ENCODE measurements at regions not wholly inside any gene's neighbourhood (a gene's known extent, or its start where the extent isn't known, plus 50 kb on each side); places are given as distances from the start of the nearest gene placed in this dataset.
"Not testable (repeated sequence)": the region's sequence is repeated elsewhere in the genome, so short reads cannot be mapped to it uniquely, and the experiment has no call there.

DNA sequence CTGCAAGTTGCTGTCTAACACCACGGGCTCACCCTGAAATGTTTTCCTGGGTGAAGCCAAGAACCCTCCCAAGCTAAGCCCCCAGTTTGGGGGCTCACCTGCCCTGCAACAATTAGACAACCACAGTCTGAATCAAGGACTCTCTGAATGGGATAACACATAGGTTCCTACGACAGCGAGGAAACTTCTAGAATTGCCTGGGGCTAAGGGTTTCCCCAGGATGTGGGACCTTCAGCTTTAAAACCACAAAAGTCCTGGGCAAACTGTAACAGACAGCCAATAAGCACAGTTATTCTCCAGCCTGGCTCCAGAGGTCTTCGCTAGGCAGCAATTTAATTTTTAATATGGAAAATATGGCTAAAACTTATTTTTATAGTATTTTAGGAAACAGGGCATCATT lies 162.6 kb downstream of the PRKX start:
- no peak for DNase-seq (ENCODE audit: low read depth)

GRCh38 chrX:3550160-3550751 lies 163.2 kb downstream of the PRKX start:
- no peak for DNase-seq (ENCODE audit: low read depth)

- DNase-seq (ENCODE audit: low read depth) = no peak
Measured at GRCh38 chrX:3549411-3549911, 164.0 kb downstream of the PRKX start.

DNA sequence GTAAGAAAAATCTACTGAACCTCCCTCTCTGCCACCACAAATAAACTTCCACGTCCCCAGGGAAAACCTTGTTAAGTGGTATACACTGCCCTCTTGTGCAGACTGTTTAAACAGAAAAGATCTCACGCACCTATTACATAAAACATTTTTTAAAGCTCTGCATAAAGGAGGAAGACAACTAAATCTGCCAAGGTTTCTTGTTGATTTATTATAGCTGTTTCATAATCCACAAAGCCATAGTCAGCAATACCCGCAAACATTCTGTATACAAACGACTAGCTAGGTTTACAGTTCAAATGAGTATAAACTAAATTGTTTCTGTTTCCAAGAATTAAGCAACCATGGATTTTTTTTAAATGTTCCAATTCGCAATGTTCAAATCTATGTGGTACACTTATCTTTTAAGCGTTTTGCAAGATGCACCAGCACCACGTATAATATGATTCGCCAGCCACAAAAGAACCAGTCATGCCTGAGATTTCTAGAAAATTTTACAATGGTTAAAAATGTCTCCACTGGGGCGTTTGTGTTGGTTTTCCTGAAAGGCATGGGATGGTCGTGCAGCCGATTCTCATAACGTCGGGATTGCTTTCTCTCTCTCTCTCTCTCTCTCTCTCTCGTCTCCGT lies 164.6 kb downstream of the PRKX start:
- DNase-seq (ENCODE audit: low read depth) = no peak

- no peak for DNase-seq (ENCODE audit: low read depth)
Measured at GRCh38 chrX:3545901-3546300, 167.5 kb downstream of the PRKX start.

- no peak for DNase-seq (ENCODE audit: low read depth)
Measured at GRCh38 chrX:3541336-3541735, 172.1 kb downstream of the PRKX start.

- DNase-seq (ENCODE audit: low read depth) = no peak
Measured at GRCh38 chrX:3540105-3540504, 173.3 kb downstream of the PRKX start.

DNA sequence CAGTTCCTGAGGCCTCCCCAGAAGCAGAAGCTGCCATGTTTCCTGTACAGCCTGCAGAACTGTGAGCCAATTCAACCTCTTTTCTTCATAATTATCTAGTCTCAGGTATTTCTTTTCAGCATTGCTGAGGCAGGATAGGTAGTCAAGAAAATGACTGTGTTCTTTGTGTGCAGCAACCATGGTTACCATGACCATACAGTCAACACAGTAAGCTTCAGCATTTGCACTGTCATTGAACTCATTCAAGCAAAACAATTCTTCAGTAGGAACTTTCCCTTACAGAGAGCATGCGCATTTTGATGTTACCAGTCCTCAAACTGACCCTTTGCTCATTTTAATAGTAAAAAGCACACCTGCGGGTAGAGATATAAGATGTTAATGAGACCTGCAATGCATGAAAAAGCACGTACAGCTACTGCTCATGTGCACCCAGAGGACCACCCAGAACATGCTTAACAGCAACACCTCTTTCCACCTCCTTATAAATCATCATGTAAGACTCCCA lies 180.8 kb downstream of the PRKX start:
- DNase-seq (ENCODE audit: low read depth) = no peak

- not testable (repeated sequence) for DNase-seq (ENCODE audit: low read depth)
Measured at GRCh38 chrX:3531435-3531834, 182.0 kb downstream of the PRKX start.

- DNase-seq (ENCODE audit: low read depth) = no peak
Measured at GRCh38 chrX:3529466-3530010, 183.1 kb upstream of the MXRA5 start.

GRCh38 chrX:3527811-3528210 lies 181.4 kb upstream of the MXRA5 start:
- DNase-seq (ENCODE audit: low read depth) = no peak

DNA sequence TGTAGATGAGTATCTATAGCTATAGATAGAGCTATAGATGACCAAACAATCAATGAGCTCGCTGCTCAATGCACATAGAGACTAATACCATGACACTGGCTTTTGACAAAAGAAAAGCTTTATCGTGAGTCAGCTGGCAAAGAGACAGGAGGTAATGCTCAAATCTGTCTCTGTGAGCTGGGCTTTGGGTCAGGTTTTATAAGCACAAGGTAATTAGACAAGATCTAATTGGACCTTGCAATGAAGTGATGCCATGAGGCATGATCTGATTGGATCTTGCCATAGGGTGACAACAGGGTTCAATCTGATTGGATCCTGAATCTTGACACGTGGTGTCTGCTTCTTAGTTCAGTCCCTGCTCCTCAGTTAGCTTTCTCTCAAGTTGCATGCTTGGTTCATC lies 180.7 kb upstream of the MXRA5 start:
- DNase-seq (ENCODE audit: low read depth) = no peak

GRCh38 chrX:3526731-3527130 lies 180.3 kb upstream of the MXRA5 start:
- DNase-seq (ENCODE audit: low read depth) = no peak

DNA sequence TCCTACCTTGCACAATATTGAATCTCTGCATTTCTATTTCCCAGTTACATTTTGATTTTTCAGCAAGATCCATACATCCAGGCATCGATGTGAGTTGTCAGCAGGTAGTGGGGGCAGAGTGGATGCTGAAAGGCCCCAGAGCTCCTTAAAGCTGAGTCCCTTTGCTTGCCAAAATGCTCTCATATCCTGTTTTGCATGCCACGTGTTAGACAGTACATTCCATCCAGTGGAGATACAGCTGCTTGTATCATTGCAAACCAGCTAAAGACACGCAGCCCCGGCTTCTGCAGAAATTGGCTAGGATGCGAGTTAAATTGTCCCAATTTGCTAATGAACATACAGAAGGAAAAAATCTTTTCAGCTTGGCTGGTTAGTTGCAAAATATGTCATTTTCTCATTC lies 179.6 kb upstream of the MXRA5 start:
- no peak for DNase-seq (ENCODE audit: low read depth)

- no peak for DNase-seq (ENCODE audit: low read depth)
Measured at GRCh38 chrX:3522101-3522650, 175.7 kb upstream of the MXRA5 start.

GRCh38 chrX:3521396-3521795 lies 174.9 kb upstream of the MXRA5 start:
- no peak for DNase-seq (ENCODE audit: low read depth)

- no peak for DNase-seq (ENCODE audit: low read depth)
Measured at GRCh38 chrX:3520982-3521381, 174.5 kb upstream of the MXRA5 start.

GRCh38 chrX:3520458-3520857 lies 174.0 kb upstream of the MXRA5 start:
- DNase-seq (ENCODE audit: low read depth) = no peak

GRCh38 chrX:3519384-3519783 lies 172.9 kb upstream of the MXRA5 start:
- not testable (repeated sequence) for DNase-seq (ENCODE audit: low read depth)

DNA sequence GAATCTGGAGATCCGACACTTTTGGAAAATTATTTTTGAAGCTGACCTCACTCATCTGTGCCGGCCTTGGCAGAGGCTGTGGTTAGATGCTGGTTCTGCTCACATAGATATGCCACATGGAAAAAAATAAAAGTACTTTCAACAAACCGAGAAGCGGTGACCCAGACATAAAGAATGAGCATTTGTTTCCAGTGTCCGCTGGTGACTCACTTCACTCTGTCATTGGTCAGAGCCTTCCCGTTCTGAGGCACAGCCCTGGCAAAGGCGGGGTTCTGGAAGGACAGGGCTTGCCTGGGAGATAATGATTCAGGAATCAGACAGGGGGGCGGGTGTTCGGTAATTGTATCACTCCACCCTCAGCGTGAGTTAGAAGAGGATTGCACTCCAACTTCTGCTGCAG lies 172.4 kb upstream of the MXRA5 start:
- peak; percentile 86 for DNase-seq (ENCODE audit: low read depth)

- no peak for DNase-seq (ENCODE audit: low read depth)
Measured at GRCh38 chrX:3516051-3516541, 169.6 kb upstream of the MXRA5 start.

DNA sequence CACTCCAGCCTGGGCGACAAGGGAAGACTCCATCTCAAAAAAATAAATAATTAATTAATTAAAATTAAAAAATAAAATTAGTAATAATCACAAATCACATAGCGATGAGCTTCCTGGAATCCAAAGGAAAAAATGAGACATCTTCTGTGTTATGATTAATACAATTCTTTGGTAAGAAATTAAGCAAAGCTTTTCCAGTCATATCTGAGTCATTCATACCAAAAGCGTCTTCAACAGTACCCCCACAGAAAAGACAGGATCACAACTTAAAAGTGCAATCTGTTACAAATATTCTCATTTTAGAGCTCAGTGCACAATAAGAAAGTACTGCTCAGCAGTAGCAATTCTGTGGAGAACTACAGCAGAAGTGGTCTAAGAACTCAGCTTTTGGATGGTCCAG lies 168.5 kb upstream of the MXRA5 start:
- no peak for DNase-seq (ENCODE audit: low read depth)

DNA sequence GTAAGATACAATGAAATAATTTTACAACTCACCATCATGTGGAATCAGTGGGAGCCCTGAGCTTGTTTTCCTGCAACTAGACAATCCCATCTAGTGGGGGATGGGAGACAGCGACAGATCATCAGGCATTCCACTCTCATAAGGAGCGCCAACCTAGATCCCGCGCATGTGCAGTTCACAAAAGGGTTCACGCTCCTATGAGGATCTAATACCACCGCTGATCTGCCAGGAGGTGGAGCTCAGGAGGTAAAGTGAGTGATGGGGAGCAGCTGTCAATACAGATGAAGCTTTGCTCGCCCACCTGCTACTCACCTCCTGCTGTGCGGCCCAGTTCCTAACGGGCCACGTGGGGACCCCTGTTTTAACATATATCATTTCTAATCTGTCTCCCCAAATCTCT lies 165.7 kb upstream of the MXRA5 start:
- DNase-seq (ENCODE audit: low read depth) = not testable (repeated sequence)
